Gastrocnemius medialis (tissue), 4 donors: ENCODE measurements at regions not wholly inside any gene's neighbourhood (a gene's known extent, or its start where the extent isn't known, plus 50 kb on each side); places are given as distances from the start of the nearest gene placed in this dataset.

Experiments used
- POLR2A ChIP-seq, 2 donors: fragments of 450-650 bp; IDR thresholded peaks; one replicate each; pipeline ENCODE4 v1.6.1; 2017; ENCODE audit warnings: antibody characterized with exemption in 2 of 2, mild to moderate bottlenecking in 2 of 2, moderate library complexity in 2 of 2
- TF ChIP-seq, protein P1 (sequence below), 5 experiments: fragments of 450-650 bp in 3 of 5; fragments of 200-600 bp in 2 of 5; sonication (generic) in 2 of 5; IDR thresholded peaks in 4 of 5; conservative IDR thresholded peaks in 1 of 5; 1 replicate in 4 of 5; 2 replicates in 1 of 5; pipeline ENCODE4 v1.5.1; 2016 to 2019; ENCODE audit warnings: antibody characterized with exemption in 5 of 5, mild to moderate bottlenecking in 3 of 5, moderate library complexity in 3 of 5

DNA sequence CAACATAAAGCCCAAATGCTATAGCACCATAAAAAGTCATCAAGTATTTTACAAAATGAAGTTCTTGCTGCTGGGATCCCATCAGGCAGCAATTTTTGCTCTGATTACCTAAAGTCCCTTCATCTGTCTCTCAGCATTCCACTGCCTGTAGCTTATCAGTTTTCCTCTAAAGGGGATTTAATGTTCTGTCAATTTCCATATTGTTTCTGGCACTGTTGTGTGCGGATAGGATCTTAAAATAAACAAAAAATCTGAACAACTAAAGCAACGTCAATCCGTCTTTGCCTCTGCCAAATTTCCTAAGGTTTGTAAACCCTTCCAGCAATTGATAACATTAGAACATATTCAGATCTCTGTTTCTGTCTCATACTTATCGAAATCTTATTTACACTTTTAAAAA, 1126.3 kb upstream of the RAG2 start:
- TF ChIP-seq, protein P1, sequence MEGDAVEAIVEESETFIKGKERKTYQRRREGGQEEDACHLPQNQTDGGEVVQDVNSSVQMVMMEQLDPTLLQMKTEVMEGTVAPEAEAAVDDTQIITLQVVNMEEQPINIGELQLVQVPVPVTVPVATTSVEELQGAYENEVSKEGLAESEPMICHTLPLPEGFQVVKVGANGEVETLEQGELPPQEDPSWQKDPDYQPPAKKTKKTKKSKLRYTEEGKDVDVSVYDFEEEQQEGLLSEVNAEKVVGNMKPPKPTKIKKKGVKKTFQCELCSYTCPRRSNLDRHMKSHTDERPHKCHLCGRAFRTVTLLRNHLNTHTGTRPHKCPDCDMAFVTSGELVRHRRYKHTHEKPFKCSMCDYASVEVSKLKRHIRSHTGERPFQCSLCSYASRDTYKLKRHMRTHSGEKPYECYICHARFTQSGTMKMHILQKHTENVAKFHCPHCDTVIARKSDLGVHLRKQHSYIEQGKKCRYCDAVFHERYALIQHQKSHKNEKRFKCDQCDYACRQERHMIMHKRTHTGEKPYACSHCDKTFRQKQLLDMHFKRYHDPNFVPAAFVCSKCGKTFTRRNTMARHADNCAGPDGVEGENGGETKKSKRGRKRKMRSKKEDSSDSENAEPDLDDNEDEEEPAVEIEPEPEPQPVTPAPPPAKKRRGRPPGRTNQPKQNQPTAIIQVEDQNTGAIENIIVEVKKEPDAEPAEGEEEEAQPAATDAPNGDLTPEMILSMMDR (IDR thresholded peaks at IDR 0.05 in 4 of 5, conservative IDR thresholded peaks at IDR 0.05 in 1 of 5) = no peak
- TF ChIP-seq POLR2A (IDR thresholded peaks at IDR 0.05) = no peak
